HepG2 (cell line): ENCODE measurements at regions not wholly inside any gene's neighbourhood (a gene's known extent, or its start where the extent isn't known, plus 50 kb on each side); places are given as distances from the start of the nearest gene placed in this dataset.

Experiments
- ATAC-seq: fragments of 200-7000 bp; cut with Tn5 transposase; 3 replicates; pipeline ENCODE4 v1.9.1; 2020; ENCODE audit warnings: mild to moderate bottlenecking, moderate library complexity
- BruUV-seq: library from RNA; stranded (reverse); fragments of 400-500 nt; replicated peaks from 2 replicates; lab custom pipeline; 2021; lab: Mats Ljungman, UMichigan
- CTCF ChIA-PET: fragments of 300-600 bp; formaldehyde crosslinking; extraction: SDS; loops from one replicate; lab custom pipeline; 2021; ENCODE audit warnings: low total read pairs, inconsistent platforms, low intra/inter-chr PET ratio; lab: Yijun Ruan, JAX
- POLR2A ChIA-PET: fragments of 350-600 bp; sonication (Branson Sonifier 250); formaldehyde crosslinking; loops from one replicate; lab custom pipeline; 2020; ENCODE audit warnings: antibody characterized with exemption, inconsistent platforms; lab: Yijun Ruan, JAX
- DNase-seq: peaks from one replicate; pipeline ENCODE4 v3.0.0-alpha.2; 2015; ENCODE audit warnings: low spot score
- FAIRE-seq: peaks from 3 replicates; lab custom pipeline; 2011; peaks lifted over from hg19 to GRCh38; lab: Jason Lieb, UNC
- H2AFZ ChIP-seq: one replicate; pipeline ENCODE4 v1.6.1; 2011; ENCODE audit warnings: low read length, inconsistent platforms
- H3K27ac ChIP-seq: fragments of 300-600 bp; 3 replicates; pipeline ENCODE4 v1.8.0; 2011; ENCODE audit warnings: mixed run types, mild to moderate bottlenecking, mixed read lengths, low read length, inconsistent platforms; ENCODE audit not compliant: insufficient read depth; ENCODE audit errors: extremely low read length
- H3K27me3 ChIP-seq, 2 experiments: fragments of 200-600 bp in 1 of 2; 2 replicates in 1 of 2; 3 replicates in 1 of 2; pipeline versions ENCODE4 v1.6.0 to v1.8.0; 2011; ENCODE audit warnings: low read length in 2 of 2, mild to moderate bottlenecking in 2 of 2, moderate library complexity in 2 of 2, inconsistent platforms in 1 of 2; ENCODE audit not compliant: insufficient read depth in 2 of 2, control insufficient read depth in 1 of 2
- H3K36me3 ChIP-seq, 2 experiments: fragments of 200-600 bp in 1 of 2; replicated peaks in 1 of 2; 2 replicates in 1 of 2; 3 replicates in 1 of 2; pipeline versions ENCODE4 v1.5.1 to v1.8.0; 2011; ENCODE audit warnings: low read length in 2 of 2, inconsistent platforms in 1 of 2; ENCODE audit not compliant: insufficient read depth in 2 of 2, control insufficient read depth in 1 of 2
- H3K4me1 ChIP-seq: 2 replicates; pipeline ENCODE4 v1.5.1; 2012; ENCODE audit warnings: low read length, inconsistent platforms; ENCODE audit not compliant: insufficient read depth
- H3K4me2 ChIP-seq: 2 replicates; pipeline ENCODE4 v1.6.0; 2011; ENCODE audit warnings: low read depth, low read length, inconsistent platforms
- H3K4me3 ChIP-seq, 3 experiments: fragments of 200-600 bp in 1 of 3; sonication (generic), shearing (Covaris generic) in 1 of 3; replicated peaks in 1 of 3; 2 replicates each; pipeline ENCODE4 v1.5.1; 2011 to 2016; ENCODE audit warnings: low read length in 3 of 3, inconsistent platforms in 2 of 3, low read depth in 2 of 3, mild to moderate bottlenecking in 2 of 3, control low read depth in 1 of 3, mixed read lengths in 1 of 3; ENCODE audit not compliant: insufficient read depth in 1 of 3
- H3K79me2 ChIP-seq: one replicate; pipeline ENCODE4 v1.6.1; 2011; ENCODE audit warnings: low read length, inconsistent platforms; ENCODE audit not compliant: insufficient read depth
- H3K9ac ChIP-seq: 2 replicates; pipeline ENCODE4 v1.6.0; 2011; ENCODE audit warnings: mild to moderate bottlenecking, low read depth, low read length, inconsistent platforms; ENCODE audit not compliant: insufficient read depth
- H3K9me3 ChIP-seq: 2 replicates; pipeline ENCODE4 v1.5.1; 2012; ENCODE audit warnings: mild to moderate bottlenecking, low read length
- H4K20me1 ChIP-seq: 2 replicates; pipeline ENCODE4 v1.6.0; 2011; ENCODE audit warnings: inconsistent platforms, mild to moderate bottlenecking, low read length, moderate library complexity; ENCODE audit not compliant: insufficient read depth
- ADNP ChIP-seq: sonication (generic); formaldehyde crosslinking; IDR thresholded peaks from 2 replicates; pipeline ENCODE4 v1.4.0; 2020; ENCODE audit warnings: missing genetic modification reagents
- ARNT ChIP-seq: fragments of 450-650 bp; IDR thresholded peaks from 2 replicates; pipeline ENCODE4 v1.6.1; 2017
- ATRX ChIP-seq: sonication (generic); formaldehyde crosslinking; IDR thresholded peaks from 2 replicates; pipeline ENCODE4 v1.4.0; 2020; ENCODE audit warnings: missing genetic modification reagents, borderline replicate concordance
- HMGA1 ChIP-seq: sonication (generic); formaldehyde crosslinking; conservative IDR thresholded peaks from 2 replicates; pipeline ENCODE4 v1.4.0; 2020; ENCODE audit warnings: missing genetic modification reagents
- JUNB ChIP-seq: sonication (generic); formaldehyde crosslinking; IDR thresholded peaks from 2 replicates; pipeline ENCODE4 v1.8.0; 2022; ENCODE audit warnings: missing genetic modification reagents, mild to moderate bottlenecking, borderline replicate concordance
- MAF1 ChIP-seq: sonication (generic); formaldehyde crosslinking; IDR thresholded peaks from 2 replicates; pipeline ENCODE4 v1.5.0; 2020; ENCODE audit warnings: missing genetic modification reagents, borderline replicate concordance
- NR2F1 ChIP-seq, 2 experiments: fragments of 450-650 bp in 1 of 2; formaldehyde crosslinking in 1 of 2; IDR thresholded peaks; 2 replicates each; pipeline versions ENCODE4 v1.5.0 to v1.6.1; 2016 to 2020; ENCODE audit warnings: mild to moderate bottlenecking in 1 of 2, missing compliant biosample characterization in 1 of 2, missing genetic modification reagents in 1 of 2, moderate library complexity in 1 of 2
- RXRB ChIP-seq: IDR thresholded peaks from 2 replicates; pipeline ENCODE4 v1.6.1; 2016; ENCODE audit warnings: borderline replicate concordance, missing genetic modification reagents, missing compliant biosample characterization
- SAP130 ChIP-seq: IDR thresholded peaks from 2 replicates; pipeline ENCODE4 v1.6.1; 2016; ENCODE audit warnings: low read depth
- ZEB1 ChIP-seq: IDR thresholded peaks from 2 replicates; pipeline ENCODE4 v1.6.1; 2012; ENCODE audit warnings: mild to moderate bottlenecking, low read depth, inconsistent platforms; ENCODE audit not compliant: insufficient replicate concordance
- ZFP62 ChIP-seq: sonication (generic); formaldehyde crosslinking; IDR thresholded peaks from 2 replicates; pipeline ENCODE4 v1.4.0; 2020; ENCODE audit warnings: missing genetic modification reagents
- ZNF124 ChIP-seq: sonication (generic); formaldehyde crosslinking; IDR thresholded peaks from 2 replicates; pipeline ENCODE4 v1.4.0; 2020; ENCODE audit warnings: missing genetic modification reagents
- ZNF629 ChIP-seq: sonication (generic); formaldehyde crosslinking; conservative IDR thresholded peaks from 2 replicates; pipeline ENCODE4 v1.5.0; 2020; ENCODE audit warnings: missing genetic modification reagents
- WGBS: methylation state at CpG from one replicate; pipeline ENCODE4 v1.1.6; 2017; ENCODE audit warnings: low lambda C conversion rate; 5-methylcytosine and 5-hydroxymethylcytosine counted together
- in situ Hi-C: cut with HindIII; loops from 2 replicates; pipeline ENCODE4 v1.10.0; 2017; ENCODE audit warnings: low pct_unique_long_range_greater_than_20kb; ENCODE audit not compliant: extremely low pct_ligation_motif_present
- intact Hi-C: fragments of 100-400 bp; cut with micrococcal nuclease; formaldehyde crosslinking; loops from one replicate; pipeline ENCODE4 v1.10.0; 2022; ENCODE audit not compliant: unreplicated experiment
- TF ChIP-seq, protein P1 (sequence below): sonication (generic); formaldehyde crosslinking; IDR thresholded peaks from 2 replicates; pipeline ENCODE4 v1.5.0; 2020; ENCODE audit warnings: mild to moderate bottlenecking, missing genetic modification reagents, borderline replicate concordance

- TF ChIP-seq NR2F1 (CRISPR knock-in tag; IDR thresholded peaks at IDR 0.05) (no peak), JUNB (CRISPR knock-in tag) (no peak), MAF1 (CRISPR knock-in tag) (no peak), ZNF124 (CRISPR knock-in tag) (no peak), ADNP (CRISPR knock-in tag) (no peak), ZNF629 (CRISPR knock-in tag) (no peak), ZFP62 (CRISPR knock-in tag) (no peak), ARNT (no peak), ATRX (CRISPR knock-in tag) (no peak), SAP130 (CRISPR knock-in tag) (no peak), RXRB (CRISPR knock-in tag) (no peak), HMGA1 (CRISPR knock-in tag) (no peak), ZEB1 (no peak)
- TF ChIP-seq, protein P1, sequence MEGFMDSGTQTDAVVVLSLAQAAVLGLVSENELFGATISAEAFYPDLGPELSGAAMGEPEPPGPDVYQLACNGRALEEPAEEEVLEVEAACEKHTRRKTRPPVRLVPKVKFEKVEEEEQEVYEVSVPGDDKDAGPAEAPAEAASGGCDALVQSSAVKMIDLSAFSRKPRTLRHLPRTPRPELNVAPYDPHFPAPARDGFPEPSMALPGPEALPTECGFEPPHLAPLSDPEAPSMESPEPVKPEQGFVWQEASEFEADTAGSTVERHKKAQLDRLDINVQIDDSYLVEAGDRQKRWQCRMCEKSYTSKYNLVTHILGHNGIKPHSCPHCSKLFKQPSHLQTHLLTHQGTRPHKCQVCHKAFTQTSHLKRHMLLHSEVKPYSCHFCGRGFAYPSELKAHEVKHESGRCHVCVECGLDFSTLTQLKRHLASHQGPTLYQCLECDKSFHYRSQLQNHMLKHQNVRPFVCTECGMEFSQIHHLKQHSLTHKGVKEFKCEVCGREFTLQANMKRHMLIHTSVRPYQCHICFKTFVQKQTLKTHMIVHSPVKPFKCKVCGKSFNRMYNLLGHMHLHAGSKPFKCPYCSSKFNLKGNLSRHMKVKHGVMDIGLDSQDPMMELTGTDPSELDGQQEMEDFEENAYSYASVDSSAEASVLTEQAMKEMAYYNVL (CRISPR knock-in tag): no peak
- no peak overlapping the region for H3K4me3 ChIP-seq
- ATAC-seq: no peak
- no peak for DNase-seq
- no peaks in the 10 kb centered on the region for H4K20me1 ChIP-seq
- BruUV-seq: no TSS peak
- ChIA-PET CTCF (no interaction called here), POLR2A (no interaction called here)
- no peak overlapping the region for H3K27ac ChIP-seq
- H3K36me3 ChIP-seq: no peaks in the 10 kb centered on the region
- H3K9ac ChIP-seq: no peak overlapping the region
- in situ Hi-C loops: no loop called here
- WGBS: no CpG with 5 or more reads among the region's 3 CpGs
- no peaks in the 10 kb centered on the region for H3K79me2 ChIP-seq
- H3K4me1 ChIP-seq: no peaks in the 10 kb centered on the region
- no peak overlapping the region for H3K4me2 ChIP-seq
- intact Hi-C loops: no loop called here
- no peaks in the 10 kb centered on the region for H3K27me3 ChIP-seq
- no peaks in the 10 kb centered on the region for H3K9me3 ChIP-seq
- H2AFZ ChIP-seq: no peak overlapping the region
- FAIRE-seq: no peak
Measured at GRCh38 chr5:28082610-28083009, 1044.2 kb upstream of the CDH9 start.
